ENCODE measurements at regions not wholly inside any gene's neighbourhood (a gene's known extent, or its start where the extent isn't known, plus 50 kb on each side); places are given as distances from the start of the nearest gene placed in this dataset.
A peak's percentile ranks its signal among the peaks of the same experiment; 100 is the strongest.

DNA sequence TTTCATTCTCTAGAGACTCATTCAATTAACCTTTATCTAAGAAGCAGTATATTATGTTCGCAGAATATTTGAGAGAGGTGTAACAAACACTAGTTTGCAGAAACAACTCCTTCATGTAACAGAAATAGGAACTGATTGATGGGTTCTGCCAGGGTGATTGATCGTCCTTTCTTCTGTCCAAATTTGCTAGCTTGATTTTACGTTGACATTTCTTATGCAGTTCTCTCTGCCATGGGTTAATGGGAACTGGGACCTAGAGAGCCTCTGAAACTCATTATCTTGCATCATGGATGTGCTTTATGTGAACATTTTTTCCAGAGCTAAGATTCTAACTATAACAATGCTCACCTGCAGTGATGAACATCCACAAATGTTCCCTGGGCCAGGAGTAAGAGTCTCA lies 107.0 kb downstream of the SLC24A2 start:
- Mint-ChIP-seq H3K36me3 (ENCODE audit: low read depth, unreplicated experiment) (no peaks in the 10 kb centered on the region), H3K4me1 (ENCODE audit: unreplicated experiment) (peaks cover 13% of the 10 kb centered on the region), H3K9me3 (ENCODE audit: unreplicated experiment) (no peaks in the 10 kb centered on the region)

DNA sequence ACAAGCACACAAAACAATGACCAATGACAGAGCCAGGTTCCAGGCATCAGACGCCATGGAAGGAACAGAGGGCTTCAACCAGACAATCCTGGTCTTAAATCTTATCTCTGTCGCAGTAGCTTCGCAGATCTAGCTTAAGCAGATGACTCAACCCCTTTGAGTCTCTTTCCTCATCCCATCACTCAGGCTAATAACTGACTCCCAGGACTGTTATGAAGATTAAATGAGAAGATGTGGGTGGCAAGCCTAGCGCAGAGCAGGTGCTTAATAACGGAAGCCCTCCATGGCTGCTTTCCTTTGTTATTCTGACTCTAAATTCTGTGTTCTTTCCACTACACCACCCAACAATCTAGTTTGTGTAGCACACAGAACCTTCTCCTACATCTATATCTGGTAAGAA lies 110.9 kb downstream of the SLC24A2 start:
- TF ChIP-seq, protein P1, sequence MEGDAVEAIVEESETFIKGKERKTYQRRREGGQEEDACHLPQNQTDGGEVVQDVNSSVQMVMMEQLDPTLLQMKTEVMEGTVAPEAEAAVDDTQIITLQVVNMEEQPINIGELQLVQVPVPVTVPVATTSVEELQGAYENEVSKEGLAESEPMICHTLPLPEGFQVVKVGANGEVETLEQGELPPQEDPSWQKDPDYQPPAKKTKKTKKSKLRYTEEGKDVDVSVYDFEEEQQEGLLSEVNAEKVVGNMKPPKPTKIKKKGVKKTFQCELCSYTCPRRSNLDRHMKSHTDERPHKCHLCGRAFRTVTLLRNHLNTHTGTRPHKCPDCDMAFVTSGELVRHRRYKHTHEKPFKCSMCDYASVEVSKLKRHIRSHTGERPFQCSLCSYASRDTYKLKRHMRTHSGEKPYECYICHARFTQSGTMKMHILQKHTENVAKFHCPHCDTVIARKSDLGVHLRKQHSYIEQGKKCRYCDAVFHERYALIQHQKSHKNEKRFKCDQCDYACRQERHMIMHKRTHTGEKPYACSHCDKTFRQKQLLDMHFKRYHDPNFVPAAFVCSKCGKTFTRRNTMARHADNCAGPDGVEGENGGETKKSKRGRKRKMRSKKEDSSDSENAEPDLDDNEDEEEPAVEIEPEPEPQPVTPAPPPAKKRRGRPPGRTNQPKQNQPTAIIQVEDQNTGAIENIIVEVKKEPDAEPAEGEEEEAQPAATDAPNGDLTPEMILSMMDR (IDR thresholded peaks at IDR 0.05; ENCODE audit: unreplicated experiment): no peak
- Mint-ChIP-seq H3K27ac (ENCODE audit: unreplicated experiment) (no peak overlapping the region), H3K36me3 (ENCODE audit: low read depth, unreplicated experiment) (no peaks in the 10 kb centered on the region), H3K27me3 (ENCODE audit: unreplicated experiment) (no peaks in the 10 kb centered on the region), H3K9me3 (ENCODE audit: unreplicated experiment) (no peaks in the 10 kb centered on the region), H3K4me3 (ENCODE audit: unreplicated experiment) (no peak overlapping the region), H3K4me1 (ENCODE audit: unreplicated experiment) (peaks cover 16% of the 10 kb centered on the region)
- no peak for DNase-seq (ENCODE audit: low spot score)

More for the DNA sequence above, 107.0 kb downstream of the SLC24A2 start:
- TF ChIP-seq, protein P1 (IDR thresholded peaks at IDR 0.05; ENCODE audit: unreplicated experiment): no peak
- no peak overlapping the region for H3K4me3 Mint-ChIP-seq (ENCODE audit: unreplicated experiment)
- no peaks in the 10 kb centered on the region for H3K27me3 Mint-ChIP-seq (ENCODE audit: unreplicated experiment)
- no peak overlapping the region for H3K27ac Mint-ChIP-seq (ENCODE audit: unreplicated experiment)
- DNase-seq (ENCODE audit: low spot score): no peak

DNA sequence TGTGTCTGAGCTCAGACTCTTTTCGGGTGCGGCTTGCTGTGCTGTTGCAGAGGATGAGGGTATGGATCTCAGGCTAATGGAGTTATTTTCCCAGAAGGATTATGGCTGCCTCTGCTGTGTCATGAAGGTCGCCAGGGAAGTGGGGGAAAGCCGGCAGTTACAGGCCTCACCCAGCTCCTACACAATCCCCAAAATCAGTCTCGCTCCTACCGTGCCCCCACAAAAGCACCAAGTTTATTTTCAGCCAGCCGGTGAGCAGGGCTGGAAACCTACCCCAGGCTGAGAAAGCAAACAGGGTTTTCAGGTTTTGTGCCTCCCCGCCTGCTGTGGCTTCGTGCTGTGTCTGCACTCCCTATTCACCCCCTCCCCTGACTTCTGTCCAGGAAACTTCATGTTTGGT lies 113.3 kb downstream of the SLC24A2 start:
- H3K9me3 Mint-ChIP-seq (ENCODE audit: unreplicated experiment): no peaks in the 10 kb centered on the region
- H3K27ac Mint-ChIP-seq (ENCODE audit: unreplicated experiment): peak overlapping the region; percentile 22
- no peak overlapping the region for H3K4me3 Mint-ChIP-seq (ENCODE audit: unreplicated experiment)
- TF ChIP-seq, protein P1 (IDR thresholded peaks at IDR 0.05; ENCODE audit: unreplicated experiment): no peak
- no peaks in the 10 kb centered on the region for H3K27me3 Mint-ChIP-seq (ENCODE audit: unreplicated experiment)
- DNase-seq (ENCODE audit: low spot score): no peak
- no peaks in the 10 kb centered on the region for H3K36me3 Mint-ChIP-seq (ENCODE audit: low read depth, unreplicated experiment)
- peaks cover 14% of the 10 kb centered on the region for H3K4me1 Mint-ChIP-seq (ENCODE audit: unreplicated experiment)

DNA sequence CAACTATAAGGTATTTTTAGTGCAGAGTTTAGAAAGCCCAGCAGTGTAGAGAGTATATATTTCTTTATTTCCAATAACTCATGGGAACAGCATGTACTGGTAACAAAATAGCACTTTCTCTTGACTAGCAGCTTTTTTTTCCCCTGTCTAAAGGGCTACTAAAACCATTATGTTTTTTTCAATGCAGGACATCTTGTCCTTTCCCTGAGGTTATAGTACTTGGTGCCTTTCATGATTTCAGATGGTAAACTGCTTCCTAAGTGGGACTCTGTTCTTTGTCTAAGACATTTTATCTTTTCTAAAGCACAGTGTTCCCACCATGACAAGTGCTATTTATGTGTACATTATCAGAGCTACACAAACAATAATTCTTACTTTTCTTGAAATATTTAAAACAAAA lies 122.3 kb downstream of the SLC24A2 start:
- TF ChIP-seq, protein P1 (IDR thresholded peaks at IDR 0.05; ENCODE audit: unreplicated experiment): no peak
- Mint-ChIP-seq H3K4me3 (ENCODE audit: unreplicated experiment) (no peak overlapping the region), H3K27ac (ENCODE audit: unreplicated experiment) (no peak overlapping the region), H3K9me3 (ENCODE audit: unreplicated experiment) (no peaks in the 10 kb centered on the region), H3K27me3 (ENCODE audit: unreplicated experiment) (no peaks in the 10 kb centered on the region), H3K36me3 (ENCODE audit: low read depth, unreplicated experiment) (no peaks in the 10 kb centered on the region), H3K4me1 (ENCODE audit: unreplicated experiment) (no peaks in the 10 kb centered on the region)
- DNase-seq (ENCODE audit: low spot score): no peak

DNA sequence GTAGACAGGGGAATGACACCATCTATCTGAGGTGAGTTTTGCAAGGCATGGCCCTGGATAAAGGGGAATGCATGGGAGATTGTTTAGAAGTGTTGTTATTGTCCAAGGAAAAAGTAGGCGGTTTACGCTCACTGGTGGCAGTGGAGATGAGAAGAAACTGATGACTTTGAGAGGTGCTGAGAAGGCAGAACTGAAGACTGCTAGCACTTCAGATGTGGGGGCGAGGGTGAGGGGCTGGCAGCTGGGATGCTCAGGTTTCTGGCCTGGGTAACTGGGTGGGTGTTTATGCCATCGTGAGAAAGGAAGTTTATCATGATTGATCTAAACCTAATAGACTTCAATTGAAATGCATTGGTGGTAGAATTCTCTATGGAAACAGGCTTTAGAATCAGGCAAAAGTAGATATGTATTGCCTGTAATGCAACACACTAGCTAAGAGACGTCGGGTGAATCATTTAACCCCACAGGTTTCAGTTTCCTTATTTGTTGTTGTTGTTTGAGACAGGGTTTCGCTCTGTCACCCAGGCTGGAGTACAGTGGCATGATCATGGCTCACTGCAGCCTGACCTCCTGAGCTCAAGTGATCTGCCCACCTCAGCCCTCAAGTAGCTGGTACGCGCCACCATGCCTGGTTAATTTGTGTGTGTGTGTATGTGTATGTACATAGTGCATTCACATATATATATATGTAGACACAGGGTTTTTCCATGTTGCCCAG lies 123.5 kb downstream of the SLC24A2 start:
- DNase-seq (ENCODE audit: low spot score): no peak
- peaks cover under 1% of the 10 kb centered on the region for H3K4me1 Mint-ChIP-seq (ENCODE audit: unreplicated experiment)
- H3K9me3 Mint-ChIP-seq (ENCODE audit: unreplicated experiment): no peaks in the 10 kb centered on the region
- H3K36me3 Mint-ChIP-seq (ENCODE audit: low read depth, unreplicated experiment): no peaks in the 10 kb centered on the region
- no peak overlapping the region for H3K4me3 Mint-ChIP-seq (ENCODE audit: unreplicated experiment)
- TF ChIP-seq, protein P1 (IDR thresholded peaks at IDR 0.05; ENCODE audit: unreplicated experiment): no peak
- no peak overlapping the region for H3K27ac Mint-ChIP-seq (ENCODE audit: unreplicated experiment)
- H3K27me3 Mint-ChIP-seq (ENCODE audit: unreplicated experiment): no peaks in the 10 kb centered on the region

All from endothelial cell (in vitro differentiated cells).